Islet of Langerhans (tissue), 1 donor: ENCODE measurements at regions not wholly inside any gene's neighbourhood (a gene's known extent, or its start where the extent isn't known, plus 50 kb on each side); places are given as distances from the start of the nearest gene placed in this dataset.

Experiments used
- FAIRE-seq: peaks from one replicate; lab custom pipeline; 2011; peaks lifted over from hg19 to GRCh38; lab: Jason Lieb, UNC

DNA sequence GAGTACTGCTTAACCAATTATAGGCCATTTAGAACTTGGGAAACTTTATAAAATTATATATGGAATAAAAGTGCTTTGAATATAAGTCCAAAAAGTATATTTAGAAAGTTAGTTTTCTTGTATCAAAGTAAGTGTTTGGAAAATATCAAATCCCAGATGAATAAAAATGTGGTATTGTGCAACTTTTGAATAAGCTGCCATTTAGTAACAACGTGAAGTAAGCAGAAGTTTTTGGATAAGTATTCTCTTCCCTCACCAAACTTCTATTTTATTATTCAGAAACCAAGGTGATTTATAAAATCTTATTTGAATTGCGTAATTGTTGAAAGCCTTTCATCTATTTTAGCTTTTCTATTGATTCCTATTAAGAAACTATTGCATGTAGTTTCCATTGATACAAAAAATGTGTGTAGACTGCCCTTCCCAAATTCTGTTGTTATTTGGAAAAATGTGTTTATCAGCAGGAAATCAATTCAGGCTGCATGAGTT, 806.2 kb downstream of the NSUN3 start:
- FAIRE-seq = no peak

DNA sequence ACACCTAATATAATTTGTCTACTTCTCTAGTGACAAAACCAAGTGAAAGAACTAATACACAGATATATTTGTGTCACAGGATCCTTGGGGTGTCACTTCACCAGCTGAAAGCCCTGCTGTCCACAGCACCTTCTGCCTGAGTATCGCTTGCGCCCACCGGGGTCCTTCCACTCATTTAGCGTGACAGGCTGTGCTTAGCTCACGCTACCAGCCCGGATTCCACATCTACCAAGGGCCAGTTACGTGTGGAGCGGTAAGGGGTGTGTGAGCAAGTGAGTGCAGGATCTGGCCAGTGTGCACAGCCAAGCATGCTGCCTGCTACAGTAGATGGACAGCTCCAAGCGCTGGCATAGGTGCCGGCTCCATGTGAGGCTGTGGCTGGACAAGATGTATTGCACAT, 810.9 kb downstream of the NSUN3 start:
- no peak for FAIRE-seq

DNA sequence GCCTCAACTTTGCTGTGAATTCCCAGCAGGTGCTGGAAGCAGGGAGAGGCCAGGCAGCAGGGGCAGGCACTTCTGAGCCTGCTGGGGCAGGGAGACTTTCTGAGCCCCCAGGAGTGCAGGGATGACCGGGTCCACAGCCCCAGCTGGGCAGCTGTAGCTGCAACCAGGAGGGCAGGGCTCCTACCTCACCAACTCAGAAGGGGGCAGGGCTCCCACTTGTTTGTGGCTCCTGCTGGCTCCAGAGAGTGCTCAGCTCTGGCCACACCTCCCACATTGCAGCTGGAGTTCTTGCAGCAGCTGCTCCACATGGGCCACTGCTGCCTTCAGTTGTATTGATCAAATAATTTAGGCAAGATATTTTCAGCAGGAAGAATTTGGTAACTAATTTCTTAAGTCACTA, 812.3 kb downstream of the NSUN3 start:
- FAIRE-seq = no peak

DNA sequence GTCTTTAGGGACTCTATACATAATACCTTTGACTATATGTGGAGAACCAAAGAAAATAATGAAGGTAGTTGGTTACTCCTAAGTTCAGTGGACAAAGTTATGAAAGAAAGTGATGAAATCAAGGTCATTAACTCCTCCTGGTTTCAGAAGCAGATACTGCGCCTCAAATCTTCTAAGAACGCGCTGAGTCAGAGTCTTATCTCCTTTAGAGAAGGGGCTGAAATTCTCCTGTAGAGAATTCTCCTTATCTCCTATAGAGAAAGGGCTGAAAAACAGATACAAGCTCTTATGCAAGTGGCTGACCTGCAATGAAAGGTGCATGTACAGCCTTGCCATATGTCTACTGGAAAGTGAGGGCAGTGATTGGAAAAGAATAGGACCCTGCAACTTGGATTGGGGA, 824.2 kb downstream of the NSUN3 start:
- no peak for FAIRE-seq

DNA sequence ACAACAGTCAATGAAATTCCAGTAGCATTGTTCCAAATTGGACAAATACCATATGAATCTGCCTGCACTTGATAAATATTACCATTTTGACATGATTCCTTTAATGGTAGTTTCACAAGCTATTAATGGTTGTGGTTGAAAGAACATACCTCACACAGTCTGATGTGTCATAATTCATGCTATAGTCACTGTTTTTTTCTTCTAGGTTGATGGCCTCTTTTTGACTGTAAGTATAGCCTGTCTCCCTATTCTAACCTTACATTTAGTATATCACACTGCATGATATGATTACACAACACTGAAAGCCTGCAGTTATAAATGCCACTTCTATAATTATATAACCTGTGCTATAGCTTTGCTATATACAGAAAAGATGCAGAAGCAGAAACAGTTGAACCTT, 834.1 kb downstream of the NSUN3 start:
- FAIRE-seq = no peak

DNA sequence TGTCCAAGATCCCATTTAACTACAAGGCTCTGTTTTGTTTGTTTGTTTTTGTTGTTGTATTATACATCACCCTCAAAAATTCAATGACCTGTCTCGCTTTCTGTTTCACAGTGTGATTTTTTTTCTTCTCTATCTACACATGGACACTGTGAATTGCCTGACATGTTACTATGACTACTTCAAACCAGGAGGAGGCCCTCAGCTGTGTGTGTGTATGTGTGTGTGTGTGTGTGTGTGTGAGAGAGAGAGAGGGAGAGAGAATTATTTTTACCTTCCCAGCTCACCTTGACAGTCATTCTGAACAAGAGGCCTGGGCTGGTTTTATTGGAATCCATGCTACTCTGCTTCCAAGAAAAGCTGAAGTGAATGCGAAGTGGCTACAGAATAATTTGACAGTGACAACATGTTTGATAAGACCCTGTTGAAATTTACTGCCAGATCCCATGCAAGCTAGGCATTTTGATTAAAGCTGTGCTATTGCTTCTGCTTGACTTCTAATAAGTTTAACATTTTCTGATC, 841.4 kb downstream of the NSUN3 start:
- FAIRE-seq = no peak

DNA sequence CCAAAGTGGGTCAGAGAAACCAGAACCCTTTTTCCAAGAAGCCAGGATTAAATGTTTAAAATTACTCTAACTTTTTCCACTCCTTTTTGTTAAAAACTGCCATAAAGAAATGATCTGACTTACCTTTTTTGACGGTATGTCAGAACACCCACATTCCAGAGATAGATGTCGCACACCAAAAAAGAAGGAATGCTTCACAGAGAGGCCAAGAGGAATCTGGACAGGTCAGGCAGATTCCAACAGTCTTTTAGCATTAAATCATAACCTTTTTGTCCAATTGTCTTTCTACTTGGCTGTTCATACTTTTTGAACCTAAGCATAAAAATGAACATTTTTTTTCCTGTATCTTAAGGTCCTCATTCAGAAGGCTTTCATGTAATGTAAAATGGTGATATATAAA, 846.9 kb downstream of the NSUN3 start:
- FAIRE-seq = no peak

DNA sequence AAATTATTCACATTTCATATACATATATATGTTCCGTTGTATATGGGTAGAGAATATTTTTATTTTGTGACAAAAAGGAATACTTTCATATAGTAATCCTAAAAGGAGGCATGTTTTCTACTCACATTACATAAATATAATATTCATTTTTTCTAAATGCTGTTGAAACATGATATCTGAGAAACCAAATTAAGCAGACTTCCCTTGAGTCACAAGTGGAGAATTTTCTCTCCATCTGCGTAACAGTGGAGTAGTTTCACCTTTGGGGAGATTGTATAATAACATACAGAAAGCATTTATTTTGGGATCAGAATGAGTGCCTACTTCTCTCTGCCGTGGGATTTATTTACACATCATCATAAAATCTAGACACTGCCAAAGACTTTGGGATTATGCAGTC, 849.8 kb downstream of the NSUN3 start:
- no peak for FAIRE-seq

DNA sequence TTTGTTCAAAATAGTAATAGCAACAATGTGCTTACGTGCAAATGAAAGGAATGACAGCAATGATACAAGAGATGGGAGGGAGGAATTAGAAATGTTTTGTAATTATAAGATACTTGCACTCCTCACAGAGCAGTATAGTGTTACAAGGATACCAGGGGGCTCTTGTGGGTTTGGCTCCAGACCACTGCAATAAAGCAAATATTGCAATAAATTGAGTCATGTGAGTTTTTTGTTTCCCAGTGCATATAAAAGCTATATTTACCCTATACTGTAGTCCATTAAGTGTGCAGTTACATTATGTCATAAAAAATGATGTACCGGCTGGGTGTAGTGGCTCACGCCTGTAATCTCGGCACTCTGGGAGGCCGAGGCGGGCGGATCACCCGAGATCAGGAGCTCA, 864.3 kb downstream of the NSUN3 start:
- no peak for FAIRE-seq

DNA sequence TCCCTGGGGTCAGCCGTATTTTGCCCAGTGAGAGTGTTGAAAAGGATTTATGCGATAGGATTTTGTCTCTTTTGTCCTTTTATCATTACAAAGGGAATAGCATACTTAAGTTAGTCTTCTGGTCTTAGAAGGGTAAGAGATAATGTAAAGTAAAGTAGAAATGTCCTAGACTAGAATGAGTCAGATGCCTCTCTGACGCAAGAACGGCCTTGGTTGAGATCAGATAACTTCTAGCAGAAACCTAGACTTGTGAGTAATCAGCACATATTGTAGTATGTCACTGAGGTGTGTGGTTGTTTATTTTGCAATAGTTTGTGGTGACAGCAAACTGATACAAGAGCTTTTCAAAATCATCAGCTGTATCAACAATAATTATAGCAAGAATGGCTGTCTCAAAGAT, 866.1 kb downstream of the NSUN3 start:
- FAIRE-seq = no peak

DNA sequence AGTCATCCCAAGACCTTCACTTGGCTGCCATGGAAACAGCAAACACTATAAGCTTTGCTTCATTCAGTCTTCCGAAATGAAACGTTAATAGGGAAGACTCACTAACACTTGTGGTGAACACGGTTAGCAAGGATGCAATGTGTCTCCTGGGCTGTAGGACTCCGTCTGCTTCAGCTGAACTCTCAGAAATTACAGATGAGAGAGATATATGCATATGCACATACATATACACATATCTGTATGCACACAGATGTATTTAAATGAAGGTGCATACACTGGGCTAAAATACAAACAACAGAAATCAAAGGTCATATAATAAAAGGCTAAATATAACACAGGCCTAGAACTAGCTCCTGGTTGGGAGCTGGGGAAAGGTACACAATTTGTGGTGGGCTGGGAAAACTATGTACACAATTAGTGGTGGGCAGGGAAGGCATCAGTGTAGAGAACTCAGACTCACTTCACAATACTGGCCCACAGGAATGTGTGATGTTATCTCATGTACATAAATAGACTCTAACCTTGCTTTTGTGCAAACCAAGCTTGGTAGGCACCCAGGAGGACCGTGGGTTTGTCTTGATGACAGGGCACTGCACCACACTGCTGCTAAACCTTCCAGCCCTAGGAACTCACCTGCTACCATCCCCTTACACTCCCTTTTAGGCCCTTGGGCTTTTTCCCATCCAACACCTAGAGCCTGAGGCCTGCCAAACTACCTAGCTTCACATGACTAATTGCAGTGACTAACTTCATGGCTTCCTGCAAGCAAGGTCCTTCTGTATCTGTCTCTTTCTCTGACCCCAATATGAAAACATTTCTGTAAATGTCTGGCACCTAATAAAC, 873.1 kb downstream of the NSUN3 start:
- no peak for FAIRE-seq

DNA sequence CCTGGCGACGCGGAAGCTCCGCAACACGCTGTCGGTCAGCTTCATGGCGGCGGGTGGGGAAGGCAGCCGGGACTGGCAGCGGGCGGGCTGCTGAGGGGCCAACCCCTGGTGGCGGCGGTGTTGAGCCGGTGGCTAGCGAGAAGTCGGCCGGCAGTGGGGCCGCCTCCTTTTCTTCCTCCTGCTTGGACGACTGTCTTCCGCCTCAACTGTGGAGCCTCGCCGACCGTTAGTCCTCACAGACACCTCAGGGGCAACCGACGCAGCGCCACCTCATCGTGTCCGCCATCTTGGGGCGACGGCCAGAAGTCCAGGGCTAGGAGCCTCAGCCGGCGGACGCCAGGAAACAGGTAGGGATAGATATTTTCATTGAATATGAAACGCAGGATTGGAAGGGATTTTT, 875.1 kb downstream of the NSUN3 start:
- no peak for FAIRE-seq

DNA sequence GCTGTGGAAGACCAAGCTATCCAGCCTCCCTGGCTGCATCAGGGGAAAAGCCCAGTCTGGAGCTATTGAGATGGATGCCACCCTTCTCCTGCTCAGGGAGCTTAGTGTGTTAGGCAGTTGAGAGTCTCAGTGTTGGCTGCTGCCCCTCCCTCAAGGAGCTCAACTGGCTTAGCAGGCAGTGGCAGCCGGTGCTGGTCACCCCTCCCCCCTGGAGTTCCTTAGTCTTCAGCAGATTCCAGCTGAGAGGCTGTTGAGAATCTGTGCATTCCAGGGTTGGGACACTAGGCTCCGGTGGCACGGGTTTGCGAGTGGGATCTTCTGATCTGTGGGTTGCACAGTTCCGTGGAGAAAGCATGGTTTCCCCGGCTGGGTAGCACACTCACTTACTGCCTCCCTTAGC, 883.8 kb downstream of the NSUN3 start:
- no peak for FAIRE-seq

DNA sequence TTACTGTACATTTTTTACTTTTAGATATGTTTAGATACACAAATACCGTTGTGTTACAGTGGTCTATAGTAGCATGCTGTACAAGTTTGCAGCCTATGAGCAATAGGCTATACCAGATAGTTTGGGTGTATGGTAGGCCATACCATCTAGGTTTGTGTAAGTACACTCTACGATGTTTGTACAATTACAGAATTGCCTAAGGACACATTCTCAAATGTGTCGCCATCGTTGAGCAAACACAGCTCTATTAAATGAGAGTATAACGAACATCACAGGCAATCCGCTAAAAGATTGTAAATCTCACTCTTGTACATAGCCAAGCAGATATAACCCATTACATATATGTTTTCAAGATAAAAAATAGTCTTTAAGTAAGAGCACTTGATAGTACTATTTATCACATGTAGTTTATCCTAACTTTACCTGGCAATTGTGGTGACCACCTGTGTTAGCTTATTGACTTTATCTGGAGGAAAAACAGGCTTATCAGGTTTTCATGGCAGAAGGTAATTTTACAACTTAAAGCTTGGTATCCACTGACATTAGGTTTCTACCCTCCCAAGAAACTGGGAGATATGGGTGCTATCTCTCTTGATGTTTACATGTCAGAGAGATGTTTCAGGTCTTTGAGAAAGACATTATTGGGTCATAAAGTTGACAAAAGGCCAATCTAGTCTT, 898.7 kb downstream of the NSUN3 start:
- no peak for FAIRE-seq

DNA sequence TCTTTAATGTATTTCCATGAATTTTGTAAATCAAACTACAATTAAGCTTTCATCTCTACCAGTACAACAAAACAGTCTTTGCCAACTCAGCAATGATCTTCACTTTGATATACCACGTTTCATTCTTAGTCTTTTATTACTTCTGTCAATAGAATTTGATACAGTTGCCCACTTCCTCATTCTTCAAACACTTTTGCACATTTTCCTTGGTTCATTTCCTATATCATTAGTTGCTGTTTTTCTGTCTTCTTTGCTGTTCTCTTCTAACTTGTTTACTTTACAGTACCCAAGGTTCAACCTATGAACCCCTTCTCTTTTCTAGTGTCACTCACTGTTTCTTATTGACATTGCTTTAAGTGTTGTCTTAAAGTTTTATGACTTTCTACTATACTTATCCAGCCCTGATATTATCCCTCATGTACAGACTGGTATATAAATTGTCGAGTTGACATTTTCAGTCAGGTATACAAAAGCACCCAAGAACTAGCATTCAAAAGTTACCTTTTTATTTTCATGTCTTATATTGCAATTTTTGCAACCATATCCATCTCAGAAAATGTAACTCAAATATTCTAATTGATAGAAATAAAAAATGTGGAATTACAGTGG, 903.1 kb downstream of the NSUN3 start:
- no peak for FAIRE-seq

DNA sequence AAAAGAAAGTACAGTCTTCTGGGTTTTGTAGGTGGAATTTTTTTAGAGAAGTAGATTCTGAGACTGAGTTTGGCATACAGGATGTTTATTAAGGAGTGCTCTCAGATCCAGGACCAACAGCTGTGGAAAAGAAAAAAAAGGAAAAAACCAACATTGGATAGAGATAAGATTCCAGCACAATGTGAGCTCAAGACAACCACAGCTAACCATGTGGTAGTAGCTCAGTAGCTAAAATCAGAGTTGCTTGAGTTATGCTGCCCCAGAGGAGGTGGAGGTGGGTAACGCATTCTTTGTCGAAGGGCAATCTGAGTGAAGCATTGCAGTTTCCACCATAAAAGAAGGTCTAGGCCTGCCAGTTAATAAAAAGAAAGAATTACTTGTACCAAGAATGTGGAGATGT, 904.3 kb downstream of the NSUN3 start:
- no peak for FAIRE-seq

DNA sequence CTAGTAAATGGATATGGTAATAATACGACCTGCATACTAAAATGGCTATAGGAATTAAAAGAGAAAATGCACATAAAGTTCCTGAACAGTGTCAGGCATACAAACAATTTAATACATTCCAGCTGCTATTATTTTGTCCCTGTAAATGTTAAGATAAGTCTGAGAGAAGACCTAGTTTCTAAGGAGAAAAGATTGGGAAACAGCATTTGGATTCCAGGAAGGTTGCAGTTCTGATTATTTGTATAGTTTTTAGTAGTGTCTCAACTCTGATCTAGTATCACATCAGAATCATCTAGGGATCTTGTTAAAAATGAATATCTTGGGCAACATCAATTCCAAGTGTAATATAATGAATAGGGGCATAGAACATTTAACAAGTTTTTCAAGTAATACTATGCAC, 905.7 kb downstream of the NSUN3 start:
- FAIRE-seq = no peak

DNA sequence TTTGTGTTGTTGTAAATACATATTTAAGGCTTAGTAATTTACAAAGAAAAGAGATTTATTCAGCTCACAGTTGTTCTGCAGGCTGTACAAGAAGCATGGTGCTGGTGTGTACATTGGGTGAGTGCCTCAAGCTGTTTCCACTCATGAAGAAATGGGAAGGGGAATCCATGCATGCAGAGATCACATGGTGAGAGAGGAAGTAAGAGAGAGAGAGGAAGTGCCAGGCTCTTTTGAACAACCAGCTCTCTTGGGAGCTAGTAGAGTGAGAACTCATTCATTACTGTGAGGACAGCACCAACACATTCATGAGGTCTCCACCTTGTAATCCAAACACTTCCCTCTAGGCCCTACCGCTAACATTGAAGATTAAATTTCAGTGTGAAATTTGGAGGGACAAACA, 909.2 kb downstream of the NSUN3 start:
- FAIRE-seq = no peak

DNA sequence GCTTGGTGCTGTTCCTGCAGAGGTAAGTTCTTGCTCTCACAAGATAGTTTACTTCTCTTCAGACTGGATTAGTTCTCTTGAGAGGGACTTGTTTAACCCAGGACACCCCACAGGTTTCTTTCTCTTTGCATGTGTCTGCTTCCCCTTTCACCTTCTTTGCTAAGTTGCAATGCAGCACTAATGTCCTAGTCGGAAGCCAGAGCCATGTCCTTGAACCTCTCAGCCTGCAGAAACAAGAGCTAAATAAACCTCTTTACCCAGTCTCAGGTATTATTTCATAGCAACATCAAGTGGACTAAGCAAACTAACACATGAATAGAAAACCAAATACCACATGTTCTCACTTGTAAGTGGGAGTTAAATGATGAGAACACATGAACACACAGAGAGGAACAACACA, 915.2 kb downstream of the NSUN3 start:
- no peak for FAIRE-seq

DNA sequence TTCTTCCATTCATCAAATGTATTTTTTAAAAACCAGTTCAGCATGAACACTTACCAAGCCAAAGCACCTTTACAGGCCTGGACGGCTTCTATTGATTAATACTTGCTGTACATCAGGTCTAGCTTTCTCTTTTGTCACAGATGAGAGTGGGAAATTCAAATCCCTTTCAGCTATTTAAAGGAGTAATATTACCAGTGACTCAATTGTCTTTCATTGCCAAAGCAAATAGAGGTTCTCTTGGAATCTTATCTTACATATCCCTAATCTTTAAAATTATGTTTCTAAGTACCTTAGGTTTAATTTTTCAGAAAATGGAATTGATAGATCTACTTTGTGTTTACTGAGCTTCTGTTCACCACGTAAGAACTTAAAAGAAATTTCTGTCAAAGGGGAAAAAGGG, 922.9 kb downstream of the NSUN3 start:
- FAIRE-seq = no peak

DNA sequence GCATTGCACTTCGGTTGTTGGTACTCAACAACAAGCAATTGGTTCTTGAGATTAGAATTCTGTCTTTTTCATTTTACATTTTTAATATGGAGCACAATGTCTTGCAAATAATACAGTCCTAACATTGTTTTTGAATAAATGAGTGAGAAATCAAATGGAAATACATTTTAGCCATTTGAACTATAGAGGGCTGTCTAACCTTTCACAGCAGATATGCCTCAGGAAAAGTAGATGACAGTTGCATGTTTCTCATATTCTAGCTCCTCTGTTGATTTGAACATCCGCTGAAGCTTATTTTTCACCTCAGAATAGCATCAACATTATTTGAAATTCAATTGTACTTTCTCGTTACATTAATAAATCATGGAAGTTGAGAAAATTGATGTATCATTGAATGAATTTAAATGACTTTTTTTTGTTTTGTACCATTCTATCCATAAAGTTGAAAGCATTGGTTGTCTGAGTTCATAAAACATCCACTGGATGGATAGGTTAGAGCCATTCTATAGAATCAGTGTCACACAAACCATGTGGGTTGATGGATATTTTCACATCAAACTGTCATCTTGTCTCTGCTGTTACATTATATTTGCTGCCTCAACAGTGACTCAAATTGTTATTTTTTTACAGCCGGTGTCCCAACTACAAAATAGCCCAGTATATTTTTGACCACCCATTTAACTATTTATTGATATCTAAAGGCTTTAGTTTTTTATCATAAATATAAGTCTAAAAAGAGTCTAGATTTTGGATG, 928.3 kb downstream of the NSUN3 start:
- FAIRE-seq = no peak

DNA sequence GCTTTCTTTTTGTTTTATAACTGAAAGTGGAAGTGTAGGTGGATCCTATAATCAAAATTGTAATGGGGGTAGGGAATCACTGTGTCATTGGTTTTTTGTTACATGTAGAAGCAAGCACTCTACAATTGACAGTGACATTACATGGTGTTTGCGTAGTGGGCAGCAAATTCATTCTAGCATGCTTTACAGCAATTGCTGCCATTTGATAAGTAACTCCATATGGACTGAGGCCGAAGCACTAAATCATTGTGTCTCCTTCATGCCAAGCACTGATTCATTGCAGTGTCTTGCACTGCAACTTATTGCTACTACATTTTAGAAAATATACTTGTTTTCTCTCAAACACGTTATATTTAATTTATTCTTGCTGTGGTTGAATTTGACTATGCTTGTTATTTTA, 933.9 kb downstream of the NSUN3 start:
- no peak for FAIRE-seq
